Left lung (tissue), 4 donors: ENCODE measurements at regions not wholly inside any gene's neighbourhood (a gene's known extent, or its start where the extent isn't known, plus 50 kb on each side); places are given as distances from the start of the nearest gene placed in this dataset.
A peak's percentile ranks its signal among the peaks of the same experiment; 100 is the strongest.

ENCODE experiments used
- ATAC-seq: fragments of 200-7000 bp; cut with Tn5 transposase; one replicate; pipeline ENCODE4 v1.9.1; 2020; ENCODE audit warnings: moderate library complexity
- DNase-seq, 4 donors: peaks; one replicate each; pipeline ENCODE4 v3.0.0-alpha.2; 2013 to 2020
- H3K27ac ChIP-seq, 2 donors: fragments of 200-600 bp; sonication (generic) in 1 of 2; one replicate each; pipeline versions ENCODE4 v1.5.0 to v1.8.0; 2020 to 2021
- H3K27me3 ChIP-seq, 2 donors: fragments of 200-600 bp; sonication (generic) in 1 of 2; one replicate each; pipeline versions ENCODE4 v1.5.0 to v1.8.0; 2020 to 2021
- H3K36me3 ChIP-seq, 2 donors: fragments of 200-600 bp; sonication (generic) in 1 of 2; one replicate each; pipeline versions ENCODE4 v1.5.0 to v1.8.0; 2020 to 2021
- H3K4me1 ChIP-seq, 2 donors: fragments of 200-600 bp; one replicate each; pipeline ENCODE4 v1.8.0; 2021
- H3K4me3 ChIP-seq, 2 donors: fragments of 200-600 bp; sonication (generic) in 1 of 2; one replicate each; pipeline versions ENCODE4 v1.5.0 to v1.8.0; 2020 to 2021; ENCODE audit warnings: mild to moderate bottlenecking in 1 of 2
- H3K9me3 ChIP-seq, 2 donors: fragments of 200-600 bp; sonication (generic) in 1 of 2; one replicate each; pipeline versions ENCODE4 v1.5.0 to v1.8.0; 2020 to 2021
- CTCF ChIP-seq, 2 donors: fragments of 200-600 bp; sonication (generic) in 1 of 2; IDR thresholded peaks; one replicate each; pipeline versions ENCODE4 v1.5.0 to v1.8.0; 2021; ENCODE audit warnings: antibody characterized with exemption in 2 of 2
- intact Hi-C, 2 donors: fragments of 100-400 bp; cut with DNase I; formaldehyde crosslinking; loops; one replicate each; pipeline versions ENCODE4 v1.11.2 to v1.14.2; 2022
- donor health status: DM: no; HTN: yes; CAD: no.
- donor health status: DM: no; HTN: no; CAD: no.

- Histone ChIP-seq H3K4me3 (no peak overlapping the region), H3K4me1 (no peaks in the 10 kb centered on the region), H3K36me3 (no peaks in the 10 kb centered on the region), H3K9me3 (peaks cover 0 to 1% of the 10 kb centered on the region in 2 donors), H3K27me3 (no peaks in the 10 kb centered on the region), H3K27ac (no peak overlapping the region)
- intact Hi-C loops, result no loop called here
- ATAC-seq (no peak), DNase-seq (no peak)
- TF ChIP-seq CTCF (IDR thresholded peaks at IDR 0.05), result no peak
Measured at GRCh38 chr5:4440536-4440935, 699.6 kb upstream of the ADAMTS16 start.

DNA sequence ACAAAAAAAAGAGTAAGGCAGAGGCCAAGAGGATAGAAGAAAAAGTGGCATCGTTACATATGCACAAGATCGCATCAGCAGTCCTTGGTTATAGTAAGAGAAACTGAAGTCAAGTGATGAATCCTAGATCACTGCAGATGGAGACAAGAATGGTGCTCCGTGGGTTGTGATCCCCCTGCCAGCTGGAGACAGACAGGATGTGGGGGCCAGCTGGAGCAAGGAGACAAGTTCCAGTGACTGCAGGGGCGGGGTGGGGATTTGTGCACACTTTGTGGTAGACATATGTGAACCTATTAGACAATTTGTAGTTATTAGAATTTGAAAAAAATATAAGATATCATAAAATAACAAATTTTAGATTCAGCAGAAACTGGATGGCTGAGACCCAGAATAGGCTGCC lies 697.9 kb upstream of the ADAMTS16 start:
- Histone ChIP-seq H3K27ac (no peak overlapping the region), H3K36me3 (no peaks in the 10 kb centered on the region), H3K4me1 (no peaks in the 10 kb centered on the region), H3K27me3 (no peaks in the 10 kb centered on the region), H3K4me3 (no peak overlapping the region), H3K9me3 (peaks cover 0 to 15% of the 10 kb centered on the region in 2 donors)
- no peak for ATAC-seq
- TF ChIP-seq CTCF (IDR thresholded peaks at IDR 0.05), result no peak
- intact Hi-C loops, result no loop called here
- peak in 1 of 4 donors; percentile 37 for DNase-seq

GRCh38 chr5:4447657-4448056 lies 692.5 kb upstream of the ADAMTS16 start:
- Histone ChIP-seq H3K4me1 (no peaks in the 10 kb centered on the region), H3K27ac (no peak overlapping the region), H3K36me3 (no peaks in the 10 kb centered on the region), H3K27me3 (no peaks in the 10 kb centered on the region), H3K9me3 (peaks cover 0 to 30% of the 10 kb centered on the region in 2 donors), H3K4me3 (no peak overlapping the region)
- intact Hi-C loops, result no loop called here
- TF ChIP-seq CTCF (IDR thresholded peaks at IDR 0.05), result no peak
- DNase-seq, result no peak
- no peak for ATAC-seq

DNA sequence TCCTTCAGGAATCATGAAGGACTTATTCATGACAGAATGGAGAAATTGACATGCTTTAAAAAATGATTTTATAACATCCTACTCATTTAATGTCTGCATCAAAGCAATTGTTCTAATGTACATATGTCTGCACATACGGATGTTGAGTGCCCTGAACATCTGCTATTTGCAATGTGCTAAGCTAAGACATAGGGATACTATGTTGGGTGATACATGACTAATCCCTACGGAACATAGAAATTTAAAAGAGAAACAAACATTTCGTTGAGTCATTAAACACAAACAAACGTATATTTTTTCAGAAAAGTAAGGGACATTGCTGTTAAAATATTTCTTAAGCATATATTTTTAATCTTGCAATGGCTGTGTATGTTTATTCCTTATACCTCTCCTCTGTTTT lies 686.5 kb upstream of the ADAMTS16 start:
- Histone ChIP-seq H3K4me3 (no peak overlapping the region), H3K36me3 (no peaks in the 10 kb centered on the region), H3K9me3 (peaks cover 0 to 7% of the 10 kb centered on the region in 2 donors), H3K27ac (no peak overlapping the region), H3K4me1 (no peaks in the 10 kb centered on the region), H3K27me3 (no peaks in the 10 kb centered on the region)
- DNase-seq, result no peak
- intact Hi-C loops, result no loop called here
- no peak for TF ChIP-seq CTCF (IDR thresholded peaks at IDR 0.05)
- no peak for ATAC-seq

GRCh38 chr5:4479426-4479825 lies 660.7 kb upstream of the ADAMTS16 start:
- ATAC-seq (peak; percentile 15), DNase-seq (no peak)
- Histone ChIP-seq H3K4me1 (no peaks in the 10 kb centered on the region), H3K27ac (no peak overlapping the region), H3K4me3 (no peak overlapping the region), H3K27me3 (no peaks in the 10 kb centered on the region), H3K36me3 (no peaks in the 10 kb centered on the region), H3K9me3 (no peaks in the 10 kb centered on the region)
- TF ChIP-seq CTCF (IDR thresholded peaks at IDR 0.05), result no peak
- intact Hi-C loops, result no loop called here
